ENCODE measurements at regions not wholly inside any gene's neighbourhood (a gene's known extent, or its start where the extent isn't known, plus 50 kb on each side); places are given as distances from the start of the nearest gene placed in this dataset.

- no peak for DNase-seq (ENCODE audit: extremely low spot score, unreplicated experiment)
- H3K4me3 Mint-ChIP-seq = no peak overlapping the region
- no peaks in the 10 kb centered on the region for H3K27me3 Mint-ChIP-seq
- H3K27ac Mint-ChIP-seq = no peak overlapping the region
- H3K36me3 Mint-ChIP-seq = no peaks in the 10 kb centered on the region
- no peaks in the 10 kb centered on the region for H3K9me3 Mint-ChIP-seq
- H3K4me1 Mint-ChIP-seq (ENCODE audit: unreplicated experiment) = no peaks in the 10 kb centered on the region
- TF ChIP-seq CTCF (conservative IDR thresholded peaks at IDR 0.05) = no peak
Observed at GRCh38 chr2:33723329-33723728, 124.2 kb upstream of the FAM98A start.

- H3K9me3 Mint-ChIP-seq = peaks cover 6% of the 10 kb centered on the region
- no peak overlapping the region for H3K4me3 Mint-ChIP-seq
Observed at GRCh38 chr2:33719067-33719466, 120.0 kb upstream of the FAM98A start.

GRCh38 chr2:33712674-33713073 lies 113.6 kb upstream of the FAM98A start:
- no peak for DNase-seq (ENCODE audit: extremely low spot score, unreplicated experiment)
- Mint-ChIP-seq H3K27me3 (no peaks in the 10 kb centered on the region), H3K4me1 (ENCODE audit: unreplicated experiment) (no peaks in the 10 kb centered on the region), H3K36me3 (no peaks in the 10 kb centered on the region), H3K4me3 (no peak overlapping the region), H3K27ac (no peak overlapping the region), H3K9me3 (peaks cover 6% of the 10 kb centered on the region)
- no peak for TF ChIP-seq CTCF (conservative IDR thresholded peaks at IDR 0.05)

More at GRCh38 chr2:33719067-33719466, 120.0 kb upstream of the FAM98A start:
- Mint-ChIP-seq H3K27ac (no peak overlapping the region), H3K27me3 (no peaks in the 10 kb centered on the region), H3K36me3 (no peaks in the 10 kb centered on the region), H3K4me1 (ENCODE audit: unreplicated experiment) (no peaks in the 10 kb centered on the region)
- DNase-seq (ENCODE audit: extremely low spot score, unreplicated experiment) = no peak
- TF ChIP-seq CTCF (conservative IDR thresholded peaks at IDR 0.05) = no peak

- H3K4me3 Mint-ChIP-seq = no peak overlapping the region
- H3K27ac Mint-ChIP-seq = no peak overlapping the region
- no peaks in the 10 kb centered on the region for H3K36me3 Mint-ChIP-seq
Observed at GRCh38 chr2:33709951-33710350, 110.9 kb upstream of the FAM98A start.

GRCh38 chr2:33707312-33707711 lies 108.2 kb upstream of the FAM98A start:
- no peaks in the 10 kb centered on the region for H3K9me3 Mint-ChIP-seq
- H3K4me3 Mint-ChIP-seq = no peak overlapping the region
- no peaks in the 10 kb centered on the region for H3K27me3 Mint-ChIP-seq
- TF ChIP-seq CTCF (conservative IDR thresholded peaks at IDR 0.05) = no peak
- H3K4me1 Mint-ChIP-seq (ENCODE audit: unreplicated experiment) = no peaks in the 10 kb centered on the region
- DNase-seq (ENCODE audit: extremely low spot score, unreplicated experiment) = no peak
- H3K36me3 Mint-ChIP-seq = no peaks in the 10 kb centered on the region
- no peak overlapping the region for H3K27ac Mint-ChIP-seq

More at GRCh38 chr2:33709951-33710350, 110.9 kb upstream of the FAM98A start:
- TF ChIP-seq CTCF (conservative IDR thresholded peaks at IDR 0.05) = no peak
- H3K27me3 Mint-ChIP-seq = no peaks in the 10 kb centered on the region
- H3K4me1 Mint-ChIP-seq (ENCODE audit: unreplicated experiment) = no peaks in the 10 kb centered on the region
- no peaks in the 10 kb centered on the region for H3K9me3 Mint-ChIP-seq
- DNase-seq (ENCODE audit: extremely low spot score, unreplicated experiment) = no peak

- Mint-ChIP-seq H3K27me3 (no peaks in the 10 kb centered on the region), H3K36me3 (no peaks in the 10 kb centered on the region), H3K27ac (no peak overlapping the region), H3K4me3 (no peak overlapping the region), H3K4me1 (ENCODE audit: unreplicated experiment) (no peaks in the 10 kb centered on the region), H3K9me3 (no peaks in the 10 kb centered on the region)
- TF ChIP-seq CTCF (conservative IDR thresholded peaks at IDR 0.05) = no peak
- no peak for DNase-seq (ENCODE audit: extremely low spot score, unreplicated experiment)
Observed at GRCh38 chr2:33706410-33706809, 107.3 kb upstream of the FAM98A start.
